GM13976 (cell line): ENCODE measurements at regions not wholly inside any gene's neighbourhood (a gene's known extent, or its start where the extent isn't known, plus 50 kb on each side); places are given as distances from the start of the nearest gene placed in this dataset.

Experiments
- DNase-seq: peaks from one replicate; pipeline ENCODE4 v3.0.0; 2012; ENCODE audit warnings: low spot score
- CTCF ChIP-seq: IDR thresholded peaks from 2 replicates; pipeline ENCODE4 v1.5.1; 2012; ENCODE audit warnings: borderline replicate concordance, mild to moderate bottlenecking; ENCODE audit not compliant: insufficient read depth; ENCODE audit errors: extremely low read depth, missing control alignments, control extremely low read depth
- in situ Hi-C: fragments of 300-500 bp; cut with MboI; formaldehyde crosslinking; loops from one replicate; pipeline ENCODE4 v1.12.0; 2022; ENCODE audit warnings: low sequenced_read_pairs, mixed read lengths, inconsistent platforms; ENCODE audit not compliant: unreplicated experiment

- no peak for TF ChIP-seq CTCF
- no peak for DNase-seq
- in situ Hi-C loops = no loop called here
Measured at GRCh38 chr15:66644000-66644787, 57.8 kb upstream of the SMAD6 start.

GRCh38 chr15:66644869-66645268 is 57.2 kb upstream of the SMAD6 start:
- no peak for TF ChIP-seq CTCF
- in situ Hi-C loops = no loop called here
- DNase-seq = no peak

GRCh38 chr15:66646308-66646707 is 55.7 kb upstream of the SMAD6 start:
- in situ Hi-C loops = no loop called here
- DNase-seq = no peak
- no peak for TF ChIP-seq CTCF

GRCh38 chr15:66646799-66647198 is 55.2 kb upstream of the SMAD6 start:
- no peak for TF ChIP-seq CTCF
- in situ Hi-C loops = no loop called here
- DNase-seq = no peak

- TF ChIP-seq CTCF = no peak
- no peak for DNase-seq
Measured at GRCh38 chr15:66647358-66647757, 54.7 kb upstream of the SMAD6 start.

GRCh38 chr15:66648588-66648987 is 53.4 kb upstream of the SMAD6 start:
- no peak for DNase-seq
- in situ Hi-C loops = no loop called here
- TF ChIP-seq CTCF = no peak

More at GRCh38 chr15:66647358-66647757, 54.7 kb upstream of the SMAD6 start:
- in situ Hi-C loops = no loop called here

GRCh38 chr15:66649235-66649984 is 52.6 kb upstream of the SMAD6 start:
- DNase-seq = no peak
- TF ChIP-seq CTCF = no peak
- in situ Hi-C loops = no loop called here
